ENCODE measurements at regions not wholly inside any gene's neighbourhood (a gene's known extent, or its start where the extent isn't known, plus 50 kb on each side); places are given as distances from the start of the nearest gene placed in this dataset.

- no peak overlapping the region for H3K56ac ChIP-seq (replicated peaks; ENCODE audit: insufficient read length, low read depth, low read length)
- H3K4me1 ChIP-seq (replicated peaks in 1 of 4; ENCODE audit: control insufficient read depth in 3 of 4, insufficient read depth in 4 of 4, low read length in 3 of 4) = no peaks in the 10 kb centered on the region; a peak in 1 of 7 replicates
- no peak overlapping the region for H3K4ac ChIP-seq (replicated peaks; ENCODE audit: insufficient read length, low read depth, low read length)
- H2BK15ac ChIP-seq (ENCODE audit: low read length) = no peak overlapping the region
- H4K5ac ChIP-seq (ENCODE audit: insufficient read length, low read depth, low read length) = no peak overlapping the region
- no peaks in the 10 kb centered on the region for H3K36me3 ChIP-seq (ENCODE audit: control insufficient read depth in 2 of 4, insufficient read depth in 4 of 4, low read length in 3 of 4)
- H3K23me2 ChIP-seq (ENCODE audit: low read depth, low read length) = no peaks in the 10 kb centered on the region
- H2BK120ac ChIP-seq (replicated peaks; ENCODE audit: low read depth, low read length) = no peak overlapping the region
- ChIA-PET CTCF (ENCODE audit: partially characterized antibody) (interaction anchor here (2.0 kb wide), 1 partner anchor 155 kb away, joined by 8 read pairs; no protein-coding TSS in a partner anchor), POLR2A (ENCODE audit: partially characterized antibody) (no interaction called here)
- H4K20me1 ChIP-seq (replicated peaks in 1 of 2; ENCODE audit: control insufficient read depth in 1 of 2, insufficient read depth in 2 of 2, low read length in 2 of 2) = no peaks in the 10 kb centered on the region
- 88% methylated on average over 1 of the region's 1 CpG; no CpG with 5 or more reads in 1 of the 2 experiments for WGBS, 2 experiments (ENCODE audit: extremely low coverage in 1 of 2, insufficient coverage in 1 of 2, insufficient read length in 1 of 2, insufficient replicate concordance in 2 of 2, low coverage in 1 of 2, low lambda C conversion rate in 2 of 2, missing lambda C conversion rate in 1 of 2)
- no peak overlapping the region for H3K14ac ChIP-seq (ENCODE audit: insufficient read length)
- no peak overlapping the region for H3K18ac ChIP-seq (ENCODE audit: extremely low read depth, low read length)
- no peak for FAIRE-seq
- no peak overlapping the region for H2BK12ac ChIP-seq (ENCODE audit: low read depth, low read length)
- no peaks in the 10 kb centered on the region for H3K79me1 ChIP-seq (ENCODE audit: low read depth, low read length)
- TF ChIP-seq NANOG (IDR thresholded peaks at IDR 0.05; ENCODE audit: insufficient read depth, low read depth, low read length, poor library complexity, severe bottlenecking) = no peak
- TF ChIP-seq TCF12 (IDR thresholded peaks at IDR 0.05; ENCODE audit: low read depth, low read length) = no peak
- TF ChIP-seq SIRT6 (IDR thresholded peaks at IDR 0.05; ENCODE audit: low read length) = no peak
- no peak for TF ChIP-seq FOSL1 (IDR thresholded peaks at IDR 0.05; ENCODE audit: insufficient read depth, low read depth, low read length)
- no peak overlapping the region for H3K4me3 ChIP-seq (ENCODE audit: extremely low read depth in 1 of 4, insufficient read depth in 2 of 4, low read depth in 3 of 4, low read length in 4 of 4)
- no peak overlapping the region for H2BK20ac ChIP-seq (ENCODE audit: low read length)
- H4K8ac ChIP-seq (ENCODE audit: extremely low read depth, insufficient read depth, low read length) = no peak overlapping the region
- no peak overlapping the region for H4K91ac ChIP-seq (replicated peaks; ENCODE audit: insufficient read length, low read length)
- DNase-seq (ENCODE audit: low read depth in 1 of 2, low spot score in 2 of 2) = no peak
- H3K27me3 ChIP-seq (replicated peaks in 1 of 4; ENCODE audit: control insufficient read depth in 3 of 4, extremely low read depth in 1 of 4, insufficient read depth in 3 of 4, low read length in 3 of 4) = no peaks in the 10 kb centered on the region
- H3K23ac ChIP-seq (ENCODE audit: insufficient read length) = no peak overlapping the region
- H3K27ac ChIP-seq (ENCODE audit: low read depth, low read length) = no peak overlapping the region
- no peak overlapping the region for H3K9ac ChIP-seq (replicated peaks in 1 of 4; ENCODE audit: extremely low read depth in 1 of 4, low read depth in 3 of 4, low read length in 3 of 4)
- no peak overlapping the region for H2AFZ ChIP-seq (ENCODE audit: low read length)
- H2BK5ac ChIP-seq (ENCODE audit: low read depth, low read length) = no peak overlapping the region
- no peaks in the 10 kb centered on the region for H3K79me2 ChIP-seq (ENCODE audit: control insufficient read depth in 1 of 2, insufficient read depth in 2 of 2, low read length in 2 of 2)
- no peak overlapping the region for H3K4me2 ChIP-seq (ENCODE audit: insufficient read depth in 1 of 2, low read depth in 2 of 2, low read length in 2 of 2)
- H2AK5ac ChIP-seq (ENCODE audit: low read depth, low read length) = no peak overlapping the region
- peaks cover 0 to 3% of the 10 kb centered on the region in 2 experiments; a peak in 1 of 4 replicates for H3K9me3 ChIP-seq (ENCODE audit: insufficient read depth in 2 of 2, low read depth in 1 of 2, low read length in 1 of 2)
Measured at GRCh38 chr7:88398459-88398858, 91.8 kb upstream of the STEAP4 start.
